ENCODE measurements at regions not wholly inside any gene's neighbourhood (a gene's known extent, or its start where the extent isn't known, plus 50 kb on each side); places are given as distances from the start of the nearest gene placed in this dataset.
A peak's percentile ranks its signal among the peaks of the same experiment; 100 is the strongest.

- peak; percentile 35 for DNase-seq (ENCODE audit: low spot score)
These were observed 51.0 kb downstream of the CCDC54 start for GRCh38 chr3:107428051-107428858.

- peak; percentile 96 for DNase-seq (ENCODE audit: low spot score)
These were observed 52.3 kb downstream of the CCDC54 start for GRCh38 chr3:107429320-107430181.

GRCh38 chr3:107430214-107430995, 53.2 kb downstream of the CCDC54 start:
- DNase-seq (ENCODE audit: low spot score): no peak

- peak; percentile 72 for DNase-seq (ENCODE audit: low spot score)
These were observed 53.7 kb downstream of the CCDC54 start for GRCh38 chr3:107430996-107431245.

GRCh38 chr3:107431246-107432012, 54.2 kb downstream of the CCDC54 start:
- DNase-seq (ENCODE audit: low spot score): peak; percentile 76

- DNase-seq (ENCODE audit: low spot score): no peak
These were observed 54.8 kb downstream of the CCDC54 start for GRCh38 chr3:107432013-107432515.

GRCh38 chr3:107432646-107433045, 55.4 kb downstream of the CCDC54 start:
- DNase-seq (ENCODE audit: low spot score): no peak

GRCh38 chr3:107436029-107436428, 58.8 kb downstream of the CCDC54 start:
- no peak for DNase-seq (ENCODE audit: low spot score)

- no peak for DNase-seq (ENCODE audit: low spot score)
These were observed 61.4 kb downstream of the CCDC54 start for GRCh38 chr3:107438671-107439070.

GRCh38 chr3:107441617-107442016, 64.4 kb downstream of the CCDC54 start:
- DNase-seq (ENCODE audit: low spot score): no peak

- no peak for DNase-seq (ENCODE audit: low spot score)
These were observed 66.2 kb downstream of the CCDC54 start for GRCh38 chr3:107443461-107443860.

GRCh38 chr3:107446706-107447105, 69.5 kb downstream of the CCDC54 start:
- DNase-seq (ENCODE audit: low spot score): no peak

- no peak for DNase-seq (ENCODE audit: low spot score)
These were observed 72.4 kb upstream of the BBX start for GRCh38 chr3:107450254-107450893.

- DNase-seq (ENCODE audit: low spot score): no peak
These were observed 70.3 kb upstream of the BBX start for GRCh38 chr3:107452436-107452835.

GRCh38 chr3:107453504-107453903, 69.3 kb upstream of the BBX start:
- no peak for DNase-seq (ENCODE audit: low spot score)

- DNase-seq (ENCODE audit: low spot score): no peak
These were observed 67.1 kb upstream of the BBX start for GRCh38 chr3:107455621-107456020.

GRCh38 chr3:107456501-107456900, 66.3 kb upstream of the BBX start:
- DNase-seq (ENCODE audit: low spot score): no peak

- no peak for DNase-seq (ENCODE audit: low spot score)
These were observed 63.9 kb upstream of the BBX start for GRCh38 chr3:107458871-107459270.

- no peak for DNase-seq (ENCODE audit: low spot score)
These were observed 61.0 kb upstream of the BBX start for GRCh38 chr3:107461721-107462120.

GRCh38 chr3:107464037-107464436, 58.7 kb upstream of the BBX start:
- DNase-seq (ENCODE audit: low spot score): no peak

GRCh38 chr3:107465064-107465631, 57.6 kb upstream of the BBX start:
- no peak for DNase-seq (ENCODE audit: low spot score)

Data from globus pallidus (tissue), 1 donor.